IPS DF 6.9 (cell line): ENCODE measurements at regions not wholly inside any gene's neighbourhood (a gene's known extent, or its start where the extent isn't known, plus 50 kb on each side); places are given as distances from the start of the nearest gene placed in this dataset.

Experiments used
- DNase-seq: peaks from one replicate; pipeline ENCODE4 v3.0.0-alpha.2; 2013; ENCODE audit warnings: low read depth, low spot score
- H3K27ac ChIP-seq: one replicate; pipeline ENCODE4 v1.5.1; 2013; ENCODE audit warnings: low read length, control low read depth
- H3K27me3 ChIP-seq: 2 replicates; pipeline ENCODE4 v1.6.1; 2013; ENCODE audit warnings: mild to moderate bottlenecking, low read length; ENCODE audit not compliant: control insufficient read depth, insufficient read depth
- H3K36me3 ChIP-seq: 2 replicates; pipeline ENCODE4 v1.6.1; 2013; ENCODE audit warnings: low read length; ENCODE audit not compliant: control insufficient read depth, insufficient read depth
- H3K4me1 ChIP-seq: 2 replicates; pipeline ENCODE4 v1.6.1; 2013; ENCODE audit warnings: low read length; ENCODE audit not compliant: control insufficient read depth, insufficient read depth
- H3K4me3 ChIP-seq: 2 replicates; pipeline ENCODE4 v1.5.1; 2013; ENCODE audit warnings: mild to moderate bottlenecking, low read length
- H3K9me3 ChIP-seq: 2 replicates; pipeline ENCODE4 v1.6.1; 2013; ENCODE audit warnings: low read length, inconsistent platforms; ENCODE audit not compliant: control insufficient read depth, insufficient read depth
- WGBS: extraction: QIAGEN DNeasy Blood & Tissue Kit; methylation state at CpG from one replicate; pipeline ENCODE4 v1.1.7; 2013; ENCODE audit warnings: mixed read lengths, missing lambda C conversion rate; ENCODE audit not compliant: insufficient read length, insufficient coverage; 5-methylcytosine and 5-hydroxymethylcytosine counted together

DNA sequence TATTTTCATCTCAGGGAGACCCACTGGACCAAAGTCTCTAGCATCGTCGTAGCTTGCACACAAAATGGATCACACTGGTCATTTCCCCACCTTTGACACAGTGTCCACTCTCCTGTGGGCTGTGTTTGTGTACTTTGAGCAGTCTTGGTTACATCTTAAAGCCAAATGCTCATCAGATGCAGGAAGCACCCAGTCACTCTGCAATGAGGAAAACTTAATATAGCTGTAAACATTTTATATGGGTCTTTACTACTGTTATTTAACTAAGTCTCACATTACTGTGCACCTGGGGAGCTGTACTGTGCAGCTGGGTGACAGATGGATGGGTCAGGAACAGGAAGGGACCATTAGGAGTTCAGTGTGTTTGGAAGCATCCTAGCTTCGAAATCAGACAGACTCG lies 109.0 kb upstream of the CXCR4 start:
- Histone ChIP-seq H3K4me1 (peaks cover 6% of the 10 kb centered on the region; the same call in 1 of the 2 replicates), H3K9me3 (no peaks in the 10 kb centered on the region), H3K27me3 (no peaks in the 10 kb centered on the region), H3K36me3 (no peaks in the 10 kb centered on the region), H3K4me3 (no peak overlapping the region), H3K27ac (no peak overlapping the region)
- no peak for DNase-seq
- no CpG with 5 or more reads among the region's 4 CpGs for WGBS

DNA sequence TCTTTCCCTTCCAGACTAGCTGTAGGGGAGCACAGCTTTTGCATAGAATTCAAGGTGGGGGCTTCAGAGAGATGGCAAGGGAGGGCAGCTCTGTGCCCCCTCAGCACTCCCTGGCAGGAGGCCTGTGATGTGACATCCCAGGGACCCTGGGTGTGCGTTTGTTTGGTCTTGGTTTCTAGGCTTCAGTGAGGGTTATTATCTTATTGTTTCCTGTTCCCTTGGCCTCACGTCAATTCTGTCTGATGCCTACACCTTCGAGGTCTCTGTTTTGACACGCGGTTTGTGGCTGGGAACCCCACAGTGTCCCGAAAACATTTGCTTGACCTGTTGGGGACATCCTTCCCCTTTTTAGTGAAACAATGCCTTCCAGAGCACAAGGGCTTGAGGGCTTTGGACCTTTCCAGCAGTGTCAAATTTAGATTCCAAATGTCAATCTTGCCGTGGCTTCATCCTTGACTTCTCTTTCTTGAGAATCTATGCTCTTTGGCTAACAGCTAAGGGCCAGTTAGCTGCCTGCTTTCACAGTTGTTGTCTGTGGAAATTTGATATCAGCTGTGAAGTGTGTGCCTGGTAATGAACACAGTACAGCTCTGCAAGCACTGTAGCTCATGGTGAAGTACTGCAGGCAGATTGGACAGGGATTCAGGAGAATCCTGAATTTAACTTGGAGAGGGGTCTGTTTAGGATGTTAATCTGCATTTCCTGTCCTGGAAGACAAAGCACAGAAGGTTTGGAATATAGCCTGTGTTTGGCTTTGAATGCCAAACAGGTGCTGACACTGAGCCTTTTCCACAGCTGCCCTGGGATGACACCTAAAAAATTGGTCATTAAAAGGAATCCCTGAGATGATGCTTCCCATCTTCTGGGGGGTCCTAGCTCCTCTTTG lies 108.2 kb upstream of the CXCR4 start:
- no CpG with 5 or more reads among the region's 7 CpGs for WGBS
- no peak overlapping the region for H3K4me3 ChIP-seq
- no peaks in the 10 kb centered on the region for H3K27me3 ChIP-seq
- no peaks in the 10 kb centered on the region for H3K9me3 ChIP-seq
- H3K36me3 ChIP-seq, result no peaks in the 10 kb centered on the region
- DNase-seq, result no peak
- H3K4me1 ChIP-seq, result peaks cover 6% of the 10 kb centered on the region; the same call in 1 of the 2 replicates
- no peak overlapping the region for H3K27ac ChIP-seq

DNA sequence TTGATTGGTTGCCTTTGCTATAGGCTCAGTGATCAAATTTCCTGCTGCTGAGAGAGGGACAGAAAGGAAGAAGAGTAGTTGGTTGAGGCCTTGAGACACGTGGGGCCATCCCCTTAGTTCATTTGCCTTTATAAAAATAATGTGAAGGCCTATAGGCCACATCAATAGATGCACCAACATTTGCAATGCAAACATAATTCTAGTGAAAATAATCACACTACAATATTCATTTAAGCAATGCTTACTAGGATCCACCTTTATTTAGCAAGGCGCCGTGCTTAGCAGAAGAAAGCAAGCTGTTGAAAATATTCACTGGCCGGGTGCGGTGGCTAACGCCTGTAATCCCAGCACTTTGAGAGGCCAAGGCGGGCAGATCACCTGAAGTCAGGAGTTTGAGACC lies 105.3 kb upstream of the CXCR4 start:
- Histone ChIP-seq H3K27me3 (no peaks in the 10 kb centered on the region), H3K4me3 (no peak overlapping the region), H3K4me1 (peaks cover 6% of the 10 kb centered on the region; the same call in 1 of the 2 replicates), H3K36me3 (no peaks in the 10 kb centered on the region), H3K27ac (no peak overlapping the region), H3K9me3 (no peaks in the 10 kb centered on the region)
- no CpG with 5 or more reads among the region's 7 CpGs for WGBS
- no peak for DNase-seq

DNA sequence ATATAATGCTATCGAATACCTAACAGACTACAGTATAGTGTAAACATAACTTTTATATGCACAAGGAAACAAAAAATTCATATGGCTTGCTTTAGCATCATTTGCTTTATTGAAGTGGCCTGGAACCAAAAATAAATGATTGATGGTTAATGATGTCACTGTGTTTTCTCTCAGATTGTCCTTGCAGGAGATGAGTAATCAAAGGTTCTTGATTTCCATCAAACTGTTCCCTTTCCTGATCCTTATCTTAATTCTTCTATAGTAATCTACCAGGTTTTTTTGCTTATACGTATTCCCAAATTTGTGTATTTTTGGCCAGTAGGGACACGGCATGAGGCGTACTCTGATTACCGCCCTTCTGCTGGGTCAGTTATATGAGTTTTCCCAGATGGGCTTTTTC lies 104.9 kb upstream of the CXCR4 start:
- no peaks in the 10 kb centered on the region for H3K36me3 ChIP-seq
- H3K4me1 ChIP-seq, result peaks cover 6% of the 10 kb centered on the region; the same call in 1 of the 2 replicates
- H3K4me3 ChIP-seq, result no peak overlapping the region
- no peaks in the 10 kb centered on the region for H3K27me3 ChIP-seq
- no peak for DNase-seq
- no peak overlapping the region for H3K27ac ChIP-seq
- H3K9me3 ChIP-seq, result no peaks in the 10 kb centered on the region
- no CpG with 5 or more reads among the region's 5 CpGs for WGBS

DNA sequence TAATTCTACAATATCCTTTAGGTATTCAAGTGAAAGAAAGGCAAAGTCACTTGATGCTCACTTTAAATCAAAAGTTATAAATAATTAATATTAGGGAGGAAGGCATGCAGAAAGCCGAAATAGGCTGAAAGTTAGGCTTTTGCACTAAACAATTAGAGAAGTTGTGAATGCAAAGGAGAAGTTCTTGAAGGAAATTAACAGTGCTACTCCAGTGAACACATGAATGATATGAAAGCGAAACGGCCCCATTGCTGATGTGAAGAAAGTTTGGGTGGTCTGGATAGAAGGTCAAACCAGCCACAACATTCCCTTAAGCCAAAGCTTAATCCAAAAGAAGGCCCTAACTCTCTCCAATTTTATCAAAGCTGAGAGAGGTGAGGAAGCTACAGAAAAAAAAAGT lies 103.1 kb upstream of the CXCR4 start:
- Histone ChIP-seq H3K9me3 (no peaks in the 10 kb centered on the region), H3K4me3 (no peak overlapping the region), H3K27me3 (no peaks in the 10 kb centered on the region), H3K4me1 (peaks cover 2% of the 10 kb centered on the region; the same call in 1 of the 2 replicates), H3K27ac (no peak overlapping the region), H3K36me3 (no peaks in the 10 kb centered on the region)
- no peak for DNase-seq
- WGBS, result no CpG with 5 or more reads among the region's 3 CpGs

DNA sequence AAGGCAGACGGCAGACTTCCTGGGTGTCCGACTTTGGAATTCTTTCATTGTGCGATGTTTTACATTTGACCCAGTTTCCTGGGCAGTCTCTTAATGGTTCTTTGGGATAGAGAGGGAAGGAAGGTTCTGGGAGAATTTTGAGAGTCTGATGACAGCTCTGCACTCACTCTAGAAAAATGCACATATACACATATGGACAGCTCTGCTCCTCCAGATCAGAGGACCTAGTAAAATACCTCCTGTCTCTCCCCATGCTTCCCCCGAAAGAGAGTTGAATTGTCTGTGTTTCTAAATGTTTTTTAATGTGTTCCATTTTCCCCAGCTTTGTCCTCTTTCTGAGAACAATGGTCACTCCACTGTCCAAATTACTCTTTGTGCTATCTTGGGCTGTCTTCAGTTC lies 102.0 kb upstream of the CXCR4 start:
- DNase-seq, result no peak
- H3K36me3 ChIP-seq, result no peaks in the 10 kb centered on the region
- no peaks in the 10 kb centered on the region for H3K4me1 ChIP-seq
- H3K27me3 ChIP-seq, result no peaks in the 10 kb centered on the region
- H3K27ac ChIP-seq, result no peak overlapping the region
- H3K9me3 ChIP-seq, result no peaks in the 10 kb centered on the region
- WGBS, result no CpG with 5 or more reads among the region's 4 CpGs
- no peak overlapping the region for H3K4me3 ChIP-seq

DNA sequence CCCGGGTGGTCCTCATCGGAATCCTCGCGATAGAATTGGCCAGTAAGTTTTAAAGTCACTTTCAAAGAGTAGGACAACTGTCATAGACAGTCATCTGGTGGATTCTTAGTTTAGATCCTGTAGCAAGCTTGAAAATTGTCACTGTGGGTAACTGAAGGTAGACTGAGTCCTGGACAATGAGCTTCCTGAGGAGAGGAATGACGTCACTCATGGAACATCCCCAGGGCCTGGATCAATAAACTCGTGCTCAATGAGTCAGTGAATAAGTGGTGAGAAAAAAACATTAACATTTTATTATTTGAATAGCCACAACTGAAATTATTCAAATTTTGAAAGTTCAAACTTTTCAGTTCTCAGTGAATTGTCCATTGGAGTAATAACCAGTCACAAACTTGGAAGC lies 101.4 kb upstream of the CXCR4 start:
- no peak for DNase-seq
- WGBS, result no CpG with 5 or more reads among the region's 6 CpGs
- Histone ChIP-seq H3K27ac (no peak overlapping the region), H3K27me3 (no peaks in the 10 kb centered on the region), H3K4me1 (no peaks in the 10 kb centered on the region), H3K36me3 (no peaks in the 10 kb centered on the region), H3K9me3 (no peaks in the 10 kb centered on the region), H3K4me3 (no peak overlapping the region)

DNA sequence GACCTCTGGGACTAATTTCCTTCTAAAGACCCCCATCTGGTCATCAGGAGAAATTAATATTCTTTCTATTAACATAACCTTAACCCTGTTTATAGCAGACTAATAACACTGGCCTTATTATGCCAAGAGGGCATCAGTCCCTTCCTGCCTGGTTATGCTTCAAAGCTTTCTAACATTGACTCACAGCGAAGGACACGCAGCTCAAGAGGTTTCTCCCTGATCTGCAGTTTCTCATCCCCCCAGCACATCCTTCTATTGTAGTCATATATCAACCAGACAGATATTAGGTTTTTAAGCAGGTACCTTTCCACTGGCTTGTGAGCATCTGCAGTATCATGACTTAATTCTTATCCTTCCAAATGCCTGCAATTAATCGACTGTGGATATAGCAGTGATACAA lies 100.0 kb upstream of the CXCR4 start:
- no peaks in the 10 kb centered on the region for H3K4me1 ChIP-seq
- H3K27ac ChIP-seq, result no peak overlapping the region
- H3K36me3 ChIP-seq, result no peaks in the 10 kb centered on the region
- no peaks in the 10 kb centered on the region for H3K9me3 ChIP-seq
- no peaks in the 10 kb centered on the region for H3K27me3 ChIP-seq
- no CpG with 5 or more reads among the region's 3 CpGs for WGBS
- DNase-seq, result no peak
- H3K4me3 ChIP-seq, result no peak overlapping the region

DNA sequence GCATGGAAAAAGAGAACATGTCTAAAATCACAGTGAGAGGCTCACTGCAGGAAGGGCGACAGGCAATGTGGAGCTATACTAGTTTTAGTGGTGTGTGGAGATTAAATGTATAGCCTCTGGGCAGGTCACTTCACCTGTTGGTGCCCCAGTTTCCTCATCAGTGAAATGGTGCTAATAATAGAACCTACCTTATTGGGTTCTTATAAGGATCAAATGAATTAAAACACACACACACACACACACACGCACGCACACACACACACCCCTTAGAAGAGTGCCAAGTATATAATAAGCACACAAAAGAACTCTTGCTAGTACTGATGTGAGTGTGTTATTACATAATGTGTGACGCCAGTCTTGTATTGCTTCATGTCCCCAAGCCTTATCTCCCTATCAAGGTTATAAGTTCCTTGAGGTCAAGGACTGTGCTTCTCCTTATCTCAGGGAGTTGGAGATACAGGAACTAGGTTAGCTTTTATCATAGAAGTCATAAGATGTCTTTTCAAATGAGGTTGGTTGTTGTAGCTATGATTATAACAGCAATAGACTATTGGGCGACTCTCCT lies 98.0 kb upstream of the CXCR4 start:
- no peak overlapping the region for H3K4me3 ChIP-seq
- H3K36me3 ChIP-seq, result no peaks in the 10 kb centered on the region
- no peaks in the 10 kb centered on the region for H3K9me3 ChIP-seq
- no CpG with 5 or more reads among the region's 5 CpGs for WGBS
- H3K4me1 ChIP-seq, result no peaks in the 10 kb centered on the region
- no peak for DNase-seq
- H3K27me3 ChIP-seq, result no peaks in the 10 kb centered on the region
- no peak overlapping the region for H3K27ac ChIP-seq

DNA sequence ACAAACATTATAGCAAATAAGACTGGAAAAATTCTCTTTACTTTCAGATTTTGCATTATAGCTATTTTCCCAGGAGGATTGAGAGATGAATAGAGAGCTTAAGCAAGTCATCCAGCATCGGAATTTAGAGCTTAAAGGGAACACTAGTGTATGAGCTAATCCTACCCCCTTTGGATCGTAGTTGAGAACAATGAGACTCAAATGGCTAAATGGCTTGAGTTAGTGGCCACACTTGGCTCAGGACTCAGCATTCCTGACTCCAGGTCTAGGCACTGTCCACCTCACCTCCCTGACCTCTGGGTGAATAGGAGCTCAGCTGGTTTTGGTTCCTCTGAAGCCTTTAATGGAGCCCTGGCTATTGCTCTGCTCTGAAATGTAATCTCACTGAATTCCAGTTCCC lies 97.5 kb upstream of the CXCR4 start:
- Histone ChIP-seq H3K27me3 (no peaks in the 10 kb centered on the region), H3K36me3 (no peaks in the 10 kb centered on the region), H3K27ac (no peak overlapping the region), H3K4me1 (no peaks in the 10 kb centered on the region), H3K4me3 (no peak overlapping the region), H3K9me3 (no peaks in the 10 kb centered on the region)
- DNase-seq, result no peak
- no CpG with 5 or more reads among the region's 2 CpGs for WGBS
